WTC11 (cell line): ENCODE measurements at regions not wholly inside any gene's neighbourhood (a gene's known extent, or its start where the extent isn't known, plus 50 kb on each side); places are given as distances from the start of the nearest gene placed in this dataset.

Experiments
- ATAC-seq: fragments of 200-7000 bp; cut with Tn5 transposase; 2 replicates; pipeline ENCODE4 v1.10.0; 2021; ENCODE audit warnings: mild to moderate bottlenecking, moderate library complexity
- CTCF ChIA-PET: fragments of 300-600 bp; sonication (Branson Sonifier 250); formaldehyde crosslinking; loops from one replicate; lab custom pipeline; 2021; ENCODE audit warnings: antibody characterized with exemption; lab: Charles Lee
- POLR2A ChIA-PET: fragments of 350-600 bp; sonication (Branson Sonifier 250); formaldehyde crosslinking; loops from one replicate; lab custom pipeline; 2021; ENCODE audit warnings: antibody characterized with exemption; lab: Charles Lee
- DNase-seq: peaks from one replicate; pipeline ENCODE4 v3.0.0; 2021; ENCODE audit warnings: low spot score
- H3K27ac Mint-ChIP-seq: 2 replicates; pipeline ENCODE4 v1.8.0; 2021; ENCODE audit warnings: mixed read lengths
- H3K27me3 Mint-ChIP-seq: 2 replicates; pipeline ENCODE4 v1.8.0; 2021; ENCODE audit warnings: low read depth, mild to moderate bottlenecking, moderate library complexity, mixed read lengths
- H3K36me3 Mint-ChIP-seq: 2 replicates; pipeline ENCODE4 v1.8.0; 2021; ENCODE audit warnings: mixed read lengths
- H3K4me1 Mint-ChIP-seq: 2 replicates; pipeline ENCODE4 v1.8.0; 2022; ENCODE audit warnings: mixed read lengths
- H3K4me3 Mint-ChIP-seq: 2 replicates; pipeline ENCODE4 v1.8.0; 2021; ENCODE audit warnings: mild to moderate bottlenecking, moderate library complexity, mixed read lengths
- H3K9me3 Mint-ChIP-seq: 2 replicates; pipeline ENCODE4 v1.8.0; 2021; ENCODE audit warnings: mixed read lengths
- AR ChIP-seq: fragments of 250-450 bp; sonication (Bioruptor Pico); IDR thresholded peaks from 2 replicates; pipeline ENCODE4 v1.9.0; 2021; ENCODE audit warnings: mild to moderate bottlenecking
- ARID4B ChIP-seq: sonication (generic); formaldehyde crosslinking; IDR thresholded peaks from 2 replicates; pipeline ENCODE4 v1.8.0; 2023; ENCODE audit warnings: missing genetic modification reagents, mild to moderate bottlenecking, borderline replicate concordance
- CDX4 ChIP-seq: fragments of 250-450 bp; sonication (Bioruptor Pico); IDR thresholded peaks from 2 replicates; pipeline ENCODE4 v1.9.0; 2021; ENCODE audit warnings: moderate library complexity, mild to moderate bottlenecking, inconsistent platforms, borderline replicate concordance
- ESRRA ChIP-seq: sonication (generic); formaldehyde crosslinking; IDR thresholded peaks from 2 replicates; pipeline ENCODE4 v1.8.1; 2022; ENCODE audit warnings: mild to moderate bottlenecking, missing genetic modification reagents, borderline replicate concordance
- ETV6 ChIP-seq: sonication (generic); formaldehyde crosslinking; IDR thresholded peaks from 2 replicates; pipeline ENCODE4 v1.8.1; 2022; ENCODE audit warnings: mild to moderate bottlenecking, missing genetic modification reagents
- JUN ChIP-seq: sonication (generic); formaldehyde crosslinking; IDR thresholded peaks from 2 replicates; pipeline ENCODE4 v1.8.0; 2023; ENCODE audit warnings: mild to moderate bottlenecking, missing genetic modification reagents
- MXD4 ChIP-seq: fragments of 250-450 bp; sonication (Bioruptor Pico); IDR thresholded peaks from 2 replicates; pipeline ENCODE4 v1.8.0; 2021; ENCODE audit warnings: mild to moderate bottlenecking, moderate library complexity, borderline replicate concordance
- NFYB ChIP-seq: sonication (generic); formaldehyde crosslinking; conservative IDR thresholded peaks from 2 replicates; pipeline ENCODE4 v1.8.0; 2022; ENCODE audit warnings: low read depth, missing genetic modification reagents
- PRDM15 ChIP-seq: sonication (generic); formaldehyde crosslinking; IDR thresholded peaks from 2 replicates; pipeline ENCODE4 v1.8.0; 2022; ENCODE audit warnings: missing genetic modification reagents
- PREB ChIP-seq: sonication (generic); formaldehyde crosslinking; IDR thresholded peaks from 2 replicates; pipeline ENCODE4 v1.8.1; 2022; ENCODE audit warnings: mild to moderate bottlenecking, missing genetic modification reagents, moderate library complexity, borderline replicate concordance
- ZNF138 ChIP-seq: sonication (generic); formaldehyde crosslinking; conservative IDR thresholded peaks from 2 replicates; pipeline ENCODE4 v1.8.1; 2022; ENCODE audit warnings: mild to moderate bottlenecking, moderate library complexity, missing genetic modification reagents
- ZNF232 ChIP-seq: sonication (generic); formaldehyde crosslinking; IDR thresholded peaks from 2 replicates; pipeline ENCODE4 v1.8.0; 2022; ENCODE audit warnings: mild to moderate bottlenecking, missing genetic modification reagents
- ZNF263 ChIP-seq: sonication (generic); formaldehyde crosslinking; IDR thresholded peaks from 2 replicates; pipeline ENCODE4 v1.8.1; 2022; ENCODE audit warnings: low read depth, mild to moderate bottlenecking, moderate library complexity, missing genetic modification reagents
- ZNF317 ChIP-seq: sonication (generic); formaldehyde crosslinking; IDR thresholded peaks from 2 replicates; pipeline ENCODE4 v1.8.1; 2023; ENCODE audit warnings: low read depth, mild to moderate bottlenecking, moderate library complexity, missing genetic modification reagents, borderline replicate concordance

GRCh38 chr2:146301287-146301686 is 1543.5 kb upstream of the ACVR2A start:
- no peak overlapping the region for H3K4me3 Mint-ChIP-seq
- peaks cover 61% of the 10 kb centered on the region for H3K9me3 Mint-ChIP-seq
- no peak overlapping the region for H3K27ac Mint-ChIP-seq
- CTCF ChIA-PET: no interaction called here
- H3K27me3 Mint-ChIP-seq: no peaks in the 10 kb centered on the region
- DNase-seq (no peak), ATAC-seq (no peak)
- POLR2A ChIA-PET: interaction anchor here (0.6 kb wide), 1 partner anchor 87 kb away, joined by 3 read pairs; no protein-coding TSS in a partner anchor
- peaks cover 39% of the 10 kb centered on the region for H3K36me3 Mint-ChIP-seq
- no peaks in the 10 kb centered on the region for H3K4me1 Mint-ChIP-seq
- TF ChIP-seq NFYB (CRISPR knock-in tag) (no peak), PRDM15 (CRISPR knock-in tag) (no peak), ZNF138 (no peak), ETV6 (CRISPR knock-in tag) (no peak), ARID4B (CRISPR knock-in tag) (no peak), ZNF232 (CRISPR knock-in tag) (no peak), ZNF317 (CRISPR knock-in tag) (no peak), ZNF263 (CRISPR knock-in tag) (no peak), JUN (no peak), MXD4 (no peak), AR (CRISPR knock-in tag) (no peak), ESRRA (no peak), CDX4 (CRISPR knock-in tag) (no peak), PREB (CRISPR knock-in tag) (no peak)
